ENCODE measurements at regions not wholly inside any gene's neighbourhood (a gene's known extent, or its start where the extent isn't known, plus 50 kb on each side); places are given as distances from the start of the nearest gene placed in this dataset.

- ChIA-PET POLR2A (no interaction called here), CTCF (no interaction called here)
- Mint-ChIP-seq H3K27ac (ENCODE audit: unreplicated experiment) (no peak overlapping the region), H3K36me3 (ENCODE audit: insufficient read depth, unreplicated experiment) (no peaks in the 10 kb centered on the region), H3K9me3 (ENCODE audit: unreplicated experiment) (peaks cover 1% of the 10 kb centered on the region), H3K4me3 (ENCODE audit: unreplicated experiment) (no peak overlapping the region), H3K4me1 (ENCODE audit: low read depth, unreplicated experiment) (peaks cover 4% of the 10 kb centered on the region), H3K27me3 (ENCODE audit: insufficient read depth, unreplicated experiment) (no peaks in the 10 kb centered on the region)
- no peak overlapping the region for H3K4me3 ChIP-seq (ENCODE audit: low read depth, low read length)
- BruUV-seq (replicated peaks): no TSS peak
- intact Hi-C loops (cut with micrococcal nuclease; ENCODE audit: unreplicated experiment): loop anchor here (10.0 kb wide), 1 partner anchor 507 kb away; no protein-coding TSS in a partner anchor
- no peaks in the 10 kb centered on the region for H3K36me3 ChIP-seq (ENCODE audit: control insufficient read depth, insufficient read depth, low read length)
- TF ChIP-seq CTCF (IDR thresholded peaks at IDR 0.05; ENCODE audit: insufficient read depth in 1 of 2, low read depth in 1 of 2, low read length in 1 of 2, severe bottlenecking in 1 of 2, unreplicated experiment in 1 of 2): no peak
- H3K27me3 ChIP-seq (replicated peaks; ENCODE audit: control insufficient read depth, insufficient read depth, low read length): no peaks in the 10 kb centered on the region
- H3K9me3 ChIP-seq: no peaks in the 10 kb centered on the region
- no peak for DNase-seq
- H3K4me1 ChIP-seq: peaks cover 7% of the 10 kb centered on the region
Observed at GRCh38 chr9:106637486-106637885, 225.5 kb upstream of the ZNF462 start.

- no peaks in the 10 kb centered on the region for H3K9me3 Mint-ChIP-seq (ENCODE audit: unreplicated experiment)
- no peaks in the 10 kb centered on the region for H3K27me3 ChIP-seq (replicated peaks; ENCODE audit: control insufficient read depth, insufficient read depth, low read length)
- DNase-seq: no peak
- TF ChIP-seq CTCF (IDR thresholded peaks at IDR 0.05; ENCODE audit: insufficient read depth in 1 of 2, low read depth in 1 of 2, low read length in 1 of 2, severe bottlenecking in 1 of 2, unreplicated experiment in 1 of 2): no peak
- no TSS peak for BruUV-seq (replicated peaks)
- no peaks in the 10 kb centered on the region for H3K36me3 ChIP-seq (ENCODE audit: control insufficient read depth, insufficient read depth, low read length)
- H3K4me1 ChIP-seq: no peaks in the 10 kb centered on the region
- H3K4me3 ChIP-seq (ENCODE audit: low read depth, low read length): no peak overlapping the region
- H3K27ac Mint-ChIP-seq (ENCODE audit: unreplicated experiment): no peak overlapping the region
- ChIA-PET POLR2A (no interaction called here), CTCF (interaction anchor here (0.7 kb wide), 1 partner anchor 220 kb away, joined by 3 read pairs; no protein-coding TSS in a partner anchor)
- no peaks in the 10 kb centered on the region for H3K4me1 Mint-ChIP-seq (ENCODE audit: low read depth, unreplicated experiment)
- intact Hi-C loops (cut with micrococcal nuclease; ENCODE audit: unreplicated experiment): loop anchor here (10.0 kb wide), 2 partner anchors 505 to 535 kb away; no protein-coding TSS in a partner anchor
- H3K27me3 Mint-ChIP-seq (ENCODE audit: insufficient read depth, unreplicated experiment): no peaks in the 10 kb centered on the region
- H3K36me3 Mint-ChIP-seq (ENCODE audit: insufficient read depth, unreplicated experiment): no peaks in the 10 kb centered on the region
- H3K9me3 ChIP-seq: no peaks in the 10 kb centered on the region
- H3K4me3 Mint-ChIP-seq (ENCODE audit: unreplicated experiment): no peak overlapping the region
Observed at GRCh38 chr9:106639873-106640568, 222.9 kb upstream of the ZNF462 start.

GRCh38 chr9:106643211-106643930, 219.6 kb upstream of the ZNF462 start:
- no peak for DNase-seq
- Mint-ChIP-seq H3K27me3 (ENCODE audit: insufficient read depth, unreplicated experiment) (no peaks in the 10 kb centered on the region), H3K36me3 (ENCODE audit: insufficient read depth, unreplicated experiment) (no peaks in the 10 kb centered on the region), H3K4me1 (ENCODE audit: low read depth, unreplicated experiment) (no peaks in the 10 kb centered on the region), H3K27ac (ENCODE audit: unreplicated experiment) (no peak overlapping the region), H3K9me3 (ENCODE audit: unreplicated experiment) (no peaks in the 10 kb centered on the region), H3K4me3 (ENCODE audit: unreplicated experiment) (no peak overlapping the region)
- no peak for TF ChIP-seq CTCF (IDR thresholded peaks at IDR 0.05; ENCODE audit: insufficient read depth in 1 of 2, low read depth in 1 of 2, low read length in 1 of 2, severe bottlenecking in 1 of 2, unreplicated experiment in 1 of 2)
- H3K4me3 ChIP-seq (ENCODE audit: low read depth, low read length): no peak overlapping the region
- no peaks in the 10 kb centered on the region for H3K36me3 ChIP-seq (ENCODE audit: control insufficient read depth, insufficient read depth, low read length)
- H3K9me3 ChIP-seq: no peaks in the 10 kb centered on the region
- no peaks in the 10 kb centered on the region for H3K4me1 ChIP-seq
- POLR2A ChIA-PET: no interaction called here
- no TSS peak for BruUV-seq (replicated peaks)
- CTCF ChIA-PET: interaction anchor here (0.6 kb wide), 1 partner anchor 92 kb away, joined by 4 read pairs; no protein-coding TSS in a partner anchor
- intact Hi-C loops (cut with micrococcal nuclease; ENCODE audit: unreplicated experiment): loop anchor here (10.0 kb wide), 1 partner anchor 531 kb away; no protein-coding TSS in a partner anchor
- H3K27me3 ChIP-seq (replicated peaks; ENCODE audit: control insufficient read depth, insufficient read depth, low read length): no peaks in the 10 kb centered on the region
